Endometrial microvascular endothelial cells (primary cell): ENCODE measurements at regions not wholly inside any gene's neighbourhood (a gene's known extent, or its start where the extent isn't known, plus 50 kb on each side); places are given as distances from the start of the nearest gene placed in this dataset.

Source experiments
- in situ Hi-C: cut with HindIII; loops from 2 replicates; pipeline ENCODE4 v1.10.0; 2017; ENCODE audit warnings: low sequenced_read_pairs, low pct_unique_long_range_greater_than_20kb; ENCODE audit errors: inconsistent ontology term

DNA sequence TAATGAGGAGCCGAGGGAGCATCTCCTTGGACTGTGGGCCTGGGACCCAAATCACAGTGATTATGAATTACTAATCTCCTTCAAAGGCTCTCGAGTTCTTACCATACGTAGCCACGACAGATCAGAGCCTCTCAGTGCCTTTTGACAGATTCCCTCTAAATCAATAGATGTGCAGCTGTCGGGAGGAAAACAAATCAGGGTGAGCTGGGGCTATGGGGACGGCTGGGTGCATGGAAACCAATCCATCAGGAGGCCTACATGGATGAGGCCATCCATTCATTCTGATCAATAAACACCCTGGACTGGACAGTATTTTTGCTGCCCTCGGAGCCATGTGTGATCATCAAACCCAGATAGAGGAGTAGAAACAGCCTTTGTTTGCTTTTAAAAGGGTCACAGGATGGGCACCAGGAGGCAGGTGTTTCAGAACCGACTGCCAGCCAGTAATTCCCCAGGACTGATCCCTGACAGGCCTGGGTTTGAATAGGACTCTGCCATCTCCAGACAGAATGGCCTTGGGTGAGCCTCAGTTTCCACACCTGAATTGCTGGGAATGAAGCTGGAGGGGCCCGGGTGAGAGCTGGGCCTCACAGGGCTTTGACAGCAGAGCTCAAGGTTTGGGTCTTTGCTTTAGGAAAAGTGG, 532.8 kb downstream of the MATN1 start:
- in situ Hi-C loops, result no loop called here

DNA sequence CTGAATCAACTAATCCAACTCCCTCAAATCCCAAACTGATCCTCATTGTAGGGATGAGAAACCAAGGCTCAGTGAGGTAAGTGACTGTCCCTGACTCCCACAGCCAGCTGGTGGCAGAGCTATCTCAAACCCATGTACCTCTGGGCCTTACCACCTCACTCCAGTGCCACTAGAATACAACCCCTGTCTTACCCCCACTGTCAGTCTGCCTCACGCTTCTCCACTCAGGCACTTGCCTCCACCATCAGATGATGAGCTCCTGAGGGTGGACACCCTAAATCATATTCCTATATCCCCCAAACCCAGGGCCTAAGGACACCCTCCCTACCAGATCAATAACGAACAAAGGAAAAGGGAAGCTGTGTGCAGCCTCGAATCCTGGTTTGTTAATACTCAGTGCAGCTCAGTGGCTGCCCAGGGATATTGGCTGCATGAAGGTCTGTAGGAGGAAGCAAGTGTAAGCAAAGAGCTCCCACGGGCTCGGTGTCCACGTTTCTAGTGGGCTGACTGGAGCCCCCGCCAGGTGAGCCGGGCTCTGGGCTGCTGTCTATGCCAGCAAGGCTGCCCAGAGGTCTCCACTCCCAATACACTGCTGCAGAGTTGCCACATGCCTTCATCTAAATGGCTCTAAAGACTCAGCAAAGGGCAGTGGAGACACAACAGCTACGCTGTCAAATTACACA, 533.4 kb downstream of the MATN1 start:
- in situ Hi-C loops, result no loop called here

DNA sequence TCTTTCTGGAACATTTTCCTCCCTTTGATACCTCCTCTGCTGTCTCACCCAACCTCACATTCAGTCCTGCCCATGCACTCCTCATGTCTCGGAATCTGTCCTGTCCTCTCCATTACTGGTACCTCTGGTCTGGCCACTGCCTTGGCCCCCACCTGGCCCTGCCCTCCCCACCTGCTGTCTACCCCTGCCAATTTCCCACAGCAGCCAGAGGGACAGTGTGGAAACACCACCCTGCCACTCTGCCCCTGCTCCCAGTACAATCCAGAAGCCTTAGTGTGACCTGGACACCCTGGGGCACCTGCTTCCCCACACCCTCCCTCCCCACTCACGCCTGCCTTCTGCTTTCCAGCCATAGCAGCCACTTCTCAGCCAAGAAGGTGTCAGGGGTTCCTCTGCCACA, 534.4 kb downstream of the MATN1 start:
- in situ Hi-C loops, result no loop called here

DNA sequence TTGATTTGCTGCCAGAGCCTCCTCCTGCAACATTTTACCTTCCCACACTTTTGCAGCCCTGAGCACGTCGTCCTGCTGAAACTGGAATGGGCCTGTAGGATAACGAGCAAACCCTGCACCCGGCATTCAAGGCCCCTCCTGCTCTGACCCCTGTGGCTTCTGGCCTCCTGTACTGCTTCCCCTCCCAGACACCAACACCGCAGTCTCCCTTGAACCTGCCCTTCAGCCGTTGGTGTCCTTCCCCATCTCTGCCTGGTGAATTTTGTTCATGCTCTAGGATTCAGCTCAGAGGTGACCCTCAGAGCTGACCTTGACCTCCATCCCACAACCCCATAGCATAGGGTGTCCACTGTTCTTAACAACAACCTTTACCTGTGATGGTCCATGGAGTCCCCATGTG, 535.1 kb downstream of the MATN1 start:
- in situ Hi-C loops, result no loop called here

DNA sequence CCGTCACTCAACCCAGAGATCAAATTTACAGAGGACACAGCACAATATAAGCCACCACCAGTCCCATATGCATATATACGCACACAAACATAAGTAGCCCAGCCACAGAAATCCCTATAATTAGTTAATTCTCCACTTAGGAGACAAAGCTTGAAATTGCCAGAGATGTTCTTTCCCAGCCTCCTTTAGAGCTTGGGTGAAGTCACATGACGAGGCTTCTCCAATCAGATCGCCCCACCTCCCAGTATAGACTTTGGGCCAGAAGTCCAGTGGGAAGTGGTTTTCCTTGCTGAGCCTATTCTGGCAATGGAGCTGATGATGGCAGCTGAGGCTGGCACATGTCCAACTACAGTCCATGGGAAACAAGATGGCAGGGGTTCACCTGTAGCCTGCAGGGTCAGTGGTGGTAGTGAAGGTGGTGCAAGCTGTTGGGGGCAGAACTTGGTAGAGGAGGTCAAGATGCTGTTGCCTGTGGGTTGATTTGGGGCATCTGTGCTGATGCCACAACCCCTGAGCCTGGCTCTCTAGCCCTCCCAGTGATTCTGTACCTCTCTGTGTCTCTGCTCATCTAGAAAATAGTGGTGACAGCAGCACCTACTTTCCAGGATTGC, 535.9 kb downstream of the MATN1 start:
- in situ Hi-C loops, result no loop called here

DNA sequence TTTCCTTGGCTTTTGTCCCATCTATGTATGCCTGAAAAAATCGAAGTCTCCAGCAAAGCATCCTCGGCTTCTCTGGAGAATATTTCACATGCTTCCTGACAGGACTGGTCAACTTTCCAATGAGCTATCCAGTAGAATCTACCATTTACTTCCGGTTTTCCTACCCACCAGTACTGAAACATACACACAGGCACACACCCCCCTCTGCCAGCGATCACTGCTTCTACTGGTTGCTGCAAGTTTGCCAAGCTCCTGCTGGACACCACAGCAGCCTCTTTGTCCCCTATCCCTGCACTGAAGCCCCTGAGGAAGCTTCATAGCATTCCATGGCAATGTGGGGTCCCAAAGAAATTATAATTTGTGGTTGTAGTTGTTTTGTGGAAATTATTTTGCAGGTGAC, 536.8 kb downstream of the MATN1 start:
- in situ Hi-C loops, result no loop called here

DNA sequence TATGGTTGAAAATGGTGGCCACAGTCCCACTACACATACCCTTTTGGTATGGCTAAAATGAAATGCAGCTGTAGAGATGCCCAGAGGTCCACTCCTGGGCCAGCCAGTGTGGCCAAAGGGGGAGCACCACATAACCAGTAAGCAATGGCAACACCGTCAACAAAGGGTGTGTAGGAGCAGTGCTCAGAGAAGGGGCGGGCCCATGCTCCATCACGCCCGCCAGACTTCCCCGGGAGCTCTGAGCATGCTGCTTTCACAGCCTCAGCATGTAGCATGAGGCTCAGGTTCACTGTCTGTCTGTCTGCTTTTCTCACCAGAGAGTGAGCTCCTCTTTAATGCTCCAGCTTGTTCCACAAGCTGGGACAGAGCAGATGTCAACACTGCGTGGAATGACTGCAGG, 537.6 kb downstream of the MATN1 start:
- in situ Hi-C loops, result no loop called here

DNA sequence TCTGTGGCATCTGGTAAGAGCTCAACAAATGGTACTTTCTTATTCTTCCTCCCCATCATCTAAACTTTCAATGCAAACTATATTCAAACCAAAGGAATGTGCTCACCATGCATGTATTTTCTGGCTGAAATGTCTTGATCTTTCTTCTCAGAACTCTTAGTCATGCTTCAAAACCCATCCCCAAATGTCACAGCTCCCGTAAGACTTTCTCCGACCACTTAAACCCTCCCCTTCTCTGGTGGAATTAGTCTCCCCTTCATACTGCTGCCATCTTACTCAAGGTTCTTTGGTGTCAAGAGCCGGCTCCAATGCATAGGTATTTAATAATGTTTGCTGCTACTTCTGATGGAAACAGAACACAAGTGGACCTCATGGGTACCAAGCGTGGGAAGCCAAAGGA, 538.1 kb downstream of the MATN1 start:
- in situ Hi-C loops, result no loop called here

DNA sequence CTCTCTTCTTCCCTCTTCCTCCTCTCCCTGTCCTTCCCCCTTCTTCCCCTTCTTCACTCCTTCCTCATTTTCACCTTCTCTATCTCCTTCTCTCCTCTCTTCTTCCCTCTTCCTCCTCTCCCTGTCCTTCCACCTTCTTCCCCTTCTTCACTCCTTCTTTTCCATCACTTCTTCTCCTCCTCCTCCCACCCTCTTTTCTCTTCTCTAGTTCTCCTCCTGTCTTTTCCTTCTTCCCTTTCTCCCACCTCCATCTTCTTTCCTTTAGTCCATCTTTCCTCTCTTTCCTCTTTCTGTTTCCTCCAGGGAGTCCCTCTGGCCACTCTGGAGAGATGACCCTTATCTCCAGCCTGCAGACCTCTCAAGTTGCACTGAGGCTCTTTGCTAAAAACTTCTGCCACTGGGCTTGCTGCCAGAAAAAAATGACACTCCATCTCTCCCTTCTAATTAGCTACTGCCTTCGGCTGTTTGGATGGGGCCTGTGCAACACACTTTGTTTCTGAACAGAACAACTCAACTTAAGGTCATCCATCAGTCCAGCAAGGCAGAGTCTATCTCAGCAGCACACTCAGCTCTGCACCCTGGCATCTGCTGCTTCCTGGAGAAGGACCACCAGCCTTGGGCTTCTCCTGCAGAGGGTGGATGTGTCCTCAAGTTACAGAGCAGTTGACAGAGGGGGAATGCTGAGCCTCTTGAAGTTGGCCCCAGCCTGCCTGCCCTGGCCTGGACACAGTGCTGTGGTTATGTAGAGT, 538.8 kb downstream of the MATN1 start:
- in situ Hi-C loops, result no loop called here

DNA sequence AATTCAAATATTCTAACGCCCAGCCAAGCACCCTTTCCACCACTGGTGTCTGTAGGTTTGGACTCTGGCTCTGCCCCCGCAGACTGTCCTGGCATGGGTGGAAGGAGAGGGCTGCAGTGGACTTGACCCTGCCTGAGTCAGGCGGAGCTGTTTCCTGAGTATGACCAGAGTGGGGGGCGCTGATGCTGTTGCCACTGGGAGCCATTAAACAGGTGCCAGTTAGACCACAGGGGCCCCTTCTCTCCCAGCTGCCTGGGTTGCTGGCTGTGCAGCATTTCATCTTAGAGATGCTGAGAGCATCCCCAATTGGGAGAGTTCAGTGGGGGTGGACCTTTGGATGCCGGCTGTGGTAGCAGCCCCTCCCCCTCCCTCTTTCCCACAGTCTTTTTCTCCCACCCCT, 539.5 kb downstream of the MATN1 start:
- in situ Hi-C loops, result no loop called here

DNA sequence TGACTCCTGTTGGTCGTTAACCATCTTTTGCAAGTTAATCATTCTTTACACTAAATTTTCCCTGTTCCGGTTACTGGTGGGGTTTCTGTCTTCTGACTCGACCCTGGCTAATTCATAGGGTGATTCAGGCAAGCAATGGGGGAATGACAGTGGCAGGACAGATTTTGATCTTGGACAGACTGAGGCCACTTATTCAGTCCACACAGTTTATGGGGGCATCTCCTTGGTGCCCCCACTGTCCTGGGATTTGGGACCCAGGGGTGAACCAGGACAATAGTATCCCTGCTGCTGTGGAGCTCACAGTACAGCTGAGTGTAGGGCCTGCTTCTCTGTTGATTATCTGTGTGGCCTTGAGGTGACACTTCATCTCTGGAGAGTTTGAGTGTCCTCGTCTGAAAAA, 540.4 kb downstream of the MATN1 start:
- in situ Hi-C loops, result no loop called here

DNA sequence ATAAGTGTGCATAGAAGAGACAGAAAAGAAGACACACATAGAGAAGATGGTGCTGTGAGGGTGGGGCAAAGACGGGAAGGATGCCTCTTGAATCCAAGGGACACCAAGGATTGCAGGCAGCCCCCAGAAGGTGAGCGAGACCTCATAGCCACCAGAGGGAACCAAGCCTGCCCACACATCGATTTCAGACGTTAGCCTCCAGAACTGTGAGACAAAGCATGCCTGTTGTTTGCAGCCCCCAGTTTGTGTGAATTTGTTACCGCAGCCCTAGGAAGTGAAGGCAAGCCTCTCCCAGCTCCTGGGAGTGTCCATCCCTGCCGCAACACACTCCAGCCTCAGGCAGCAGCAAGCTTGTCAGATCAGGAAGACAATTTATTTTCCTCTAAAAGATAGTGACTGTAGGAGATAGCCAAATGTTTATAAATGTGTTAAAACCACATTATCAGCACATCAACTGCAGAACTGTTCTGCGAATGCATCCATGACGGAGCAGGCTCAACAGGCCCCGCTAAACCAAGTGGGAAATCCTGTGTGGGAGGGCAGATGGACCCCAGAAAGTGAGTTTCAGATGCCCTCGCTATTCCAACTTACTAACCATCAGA, 543.3 kb downstream of the MATN1 start:
- in situ Hi-C loops, result no loop called here

DNA sequence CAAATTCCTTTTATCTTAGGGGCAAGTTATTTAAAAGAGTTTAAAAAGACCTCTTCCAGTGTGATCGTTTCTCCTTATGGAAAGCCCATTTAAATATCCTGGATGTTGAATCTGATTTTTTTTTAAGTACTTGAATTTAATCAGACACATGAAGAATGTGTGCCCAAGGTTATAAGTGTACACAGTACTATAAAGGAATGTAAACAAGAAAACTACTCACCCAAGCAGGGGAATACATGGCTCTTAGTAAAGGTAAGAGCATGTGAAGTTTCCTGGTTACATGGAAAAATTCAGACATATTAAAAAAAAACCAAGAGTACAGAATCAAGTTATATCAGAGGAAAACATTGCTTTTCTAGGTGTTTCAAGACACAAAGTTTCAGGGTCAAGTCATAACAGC, 546.9 kb downstream of the MATN1 start:
- in situ Hi-C loops, result no loop called here

DNA sequence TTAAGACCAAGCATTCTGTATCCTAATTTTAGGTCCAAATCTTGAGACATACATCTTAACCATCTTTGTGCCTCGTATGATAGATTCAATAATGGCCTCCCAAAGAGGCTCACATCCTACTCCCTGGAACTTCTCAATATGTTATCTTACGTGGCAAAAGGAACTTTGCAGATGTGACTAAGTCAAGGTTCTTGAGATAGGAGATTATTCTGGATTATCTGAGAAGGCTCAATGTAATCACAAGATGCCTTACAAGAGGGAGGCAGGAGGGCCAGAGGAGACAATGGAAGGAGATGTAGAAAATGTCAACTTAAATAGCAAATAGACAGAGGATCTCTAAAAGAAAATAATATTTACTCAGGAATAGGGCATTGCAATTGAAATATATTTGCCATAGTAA, 548.9 kb downstream of the MATN1 start:
- in situ Hi-C loops, result no loop called here

DNA sequence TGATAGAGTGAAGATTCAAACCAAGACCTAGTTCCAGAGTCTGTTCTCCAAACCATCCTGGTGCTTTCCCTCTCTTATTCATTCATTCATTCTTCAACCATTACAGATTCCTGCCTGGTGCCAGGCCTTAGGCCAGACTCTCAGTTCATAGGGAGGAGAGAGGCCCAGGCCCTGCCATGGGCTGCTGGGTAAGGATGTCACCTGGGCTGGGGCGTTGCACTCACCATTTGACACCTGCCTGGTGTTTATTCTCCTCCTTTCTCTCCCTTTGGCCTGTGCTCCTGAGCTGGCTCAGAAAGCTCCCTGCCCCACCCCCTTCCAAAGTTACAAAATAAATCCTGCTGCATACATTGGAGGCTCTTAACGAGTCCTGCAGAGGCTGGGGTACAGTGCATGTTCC, 549.8 kb downstream of the MATN1 start:
- in situ Hi-C loops, result no loop called here

DNA sequence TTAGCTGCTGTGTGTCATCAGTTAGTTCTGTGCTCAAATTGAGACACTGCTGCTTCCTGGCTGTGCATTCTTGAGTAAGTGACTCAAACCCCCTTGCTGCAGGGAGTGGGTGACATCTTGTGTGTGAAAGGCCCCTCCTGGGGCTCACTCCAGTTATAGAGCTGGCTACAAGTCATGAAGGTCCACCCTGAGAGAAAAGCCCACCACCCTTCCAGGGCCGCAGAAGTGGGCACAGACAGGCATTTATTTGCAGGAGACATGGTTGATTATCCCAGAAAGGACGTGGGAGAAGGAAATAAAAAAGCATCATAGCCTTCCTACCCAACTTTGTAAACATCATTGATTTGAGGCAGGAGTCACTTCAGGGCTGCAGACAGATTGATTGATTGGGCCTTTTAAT, 550.6 kb downstream of the MATN1 start:
- in situ Hi-C loops, result no loop called here

DNA sequence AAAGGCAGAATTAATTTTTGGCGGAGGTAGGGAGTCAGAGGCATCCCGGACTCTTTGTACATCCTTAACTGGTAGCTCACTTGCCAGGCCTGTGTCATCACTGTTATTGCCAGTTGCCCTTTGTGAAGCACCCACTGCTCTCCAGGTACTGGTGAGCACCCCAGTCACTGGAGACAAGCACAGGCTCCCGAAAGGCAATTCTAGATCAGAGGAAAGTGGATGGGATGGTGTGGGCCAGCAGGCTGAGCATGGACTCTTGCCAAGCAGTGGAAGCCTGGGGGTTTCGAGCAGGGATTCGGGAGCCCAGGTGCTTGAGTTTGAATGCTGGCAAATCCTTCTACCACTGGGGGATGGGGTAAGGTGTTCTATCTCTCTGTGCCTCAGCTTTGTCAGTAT, 551.1 kb downstream of the MATN1 start:
- in situ Hi-C loops, result no loop called here

DNA sequence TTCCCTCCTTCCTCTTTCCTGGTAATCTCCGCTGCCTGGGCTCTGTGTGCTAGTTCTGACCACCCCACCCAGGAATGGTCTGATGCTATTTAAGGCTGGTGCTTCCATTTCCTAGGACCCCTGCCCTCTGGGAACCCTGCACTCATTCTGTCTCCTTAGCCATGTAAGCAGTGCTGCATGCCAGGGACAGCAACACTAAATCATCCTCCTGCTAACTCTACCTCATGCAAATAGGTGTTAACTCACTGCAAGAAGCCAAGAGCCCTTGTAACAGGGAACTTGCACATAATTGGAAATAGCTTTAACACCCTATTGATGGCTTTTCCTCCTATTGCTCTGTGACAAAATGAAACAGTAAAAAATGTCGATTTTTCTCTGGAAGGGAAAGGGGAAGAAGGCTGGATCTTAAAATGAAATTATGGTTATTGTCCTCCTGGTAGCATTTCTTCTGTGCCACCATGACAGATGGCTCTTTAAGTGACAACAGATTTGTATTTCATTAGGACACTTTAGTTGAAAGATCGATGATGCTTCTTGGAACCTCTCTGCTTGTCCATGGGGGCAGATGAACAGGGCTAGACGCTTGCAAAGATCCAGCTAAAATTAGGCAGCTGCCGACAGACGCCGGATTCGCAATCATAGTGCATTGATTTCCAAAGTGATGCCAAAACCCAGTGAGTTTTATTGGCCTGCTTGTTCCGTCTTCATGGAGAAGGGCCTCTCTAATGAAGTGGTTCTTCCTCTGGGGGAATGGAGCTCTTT, 551.7 kb downstream of the MATN1 start:
- in situ Hi-C loops, result no loop called here

DNA sequence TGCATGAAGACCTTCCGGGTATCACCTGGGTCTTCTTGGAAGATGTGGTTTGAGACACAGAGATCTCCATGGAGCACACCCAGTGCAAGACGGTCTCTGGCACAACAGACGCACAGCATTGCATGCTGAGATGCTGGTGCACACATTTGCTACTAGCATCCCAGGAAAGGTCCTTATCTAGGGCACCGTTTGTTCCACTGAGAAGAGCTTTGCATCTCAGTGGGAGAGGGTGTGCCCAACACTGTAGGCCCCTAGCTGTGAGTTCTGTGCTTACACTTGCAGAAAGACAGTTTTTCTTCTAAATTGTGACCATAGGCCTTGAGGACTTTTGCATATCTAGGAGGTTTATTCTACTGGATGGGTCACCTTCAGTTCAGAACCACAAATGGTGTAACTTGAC, 554.1 kb downstream of the MATN1 start:
- in situ Hi-C loops, result no loop called here
